SU-DHL-6 (cell line): ENCODE measurements at regions not wholly inside any gene's neighbourhood (a gene's known extent, or its start where the extent isn't known, plus 50 kb on each side); places are given as distances from the start of the nearest gene placed in this dataset.

Source experiments
- H2AFZ ChIP-seq: fragments of 200-600 bp; sonication (generic); 2 replicates; pipeline ENCODE4 v1.6.1; 2014; ENCODE audit warnings: low read depth, mild to moderate bottlenecking, moderate library complexity, mixed read lengths, antibody characterized with exemption, low read length; ENCODE audit not compliant: severe bottlenecking
- H3F3A ChIP-seq: fragments of 200-600 bp; shearing (Covaris generic); 2 replicates; pipeline ENCODE4 v1.6.0; 2016; ENCODE audit warnings: antibody characterized with exemption, mild to moderate bottlenecking; ENCODE audit not compliant: insufficient read depth
- H3K27ac ChIP-seq: fragments of 200-600 bp; sonication (generic); 2 replicates; pipeline ENCODE4 v1.5.1; 2016; ENCODE audit warnings: low read depth, mild to moderate bottlenecking, low read length, moderate library complexity, mixed read lengths
- H3K27me3 ChIP-seq: fragments of 200-600 bp; sonication (generic), shearing (Covaris generic); 2 replicates; pipeline ENCODE4 v1.6.0; 2014; ENCODE audit warnings: mild to moderate bottlenecking, low read length
- H3K36me3 ChIP-seq: fragments of 200-600 bp; sonication (generic); 2 replicates; pipeline ENCODE4 v1.6.1; 2014; ENCODE audit warnings: mild to moderate bottlenecking, low read length, mixed read lengths
- H3K4me2 ChIP-seq: fragments of 300-600, 200-600 bp; shearing (Covaris generic), sonication (generic); 2 replicates; pipeline ENCODE4 v1.6.0; 2014; ENCODE audit warnings: low read length, low read depth, mild to moderate bottlenecking; ENCODE audit not compliant: poor library complexity, severe bottlenecking
- H3K4me3 ChIP-seq: fragments of 200-600 bp; sonication (generic); 2 replicates; pipeline ENCODE4 v1.5.1; 2014; ENCODE audit warnings: antibody characterized with exemption, low read length, mild to moderate bottlenecking, mixed read lengths; ENCODE audit not compliant: insufficient read depth, poor library complexity, severe bottlenecking
- H3K79me2 ChIP-seq: fragments of 200-600 bp; sonication (generic); 2 replicates; pipeline ENCODE4 v1.6.1; 2014; ENCODE audit warnings: mild to moderate bottlenecking, low read length, moderate library complexity; ENCODE audit not compliant: insufficient read depth
- H3K9ac ChIP-seq: fragments of 200-600 bp; sonication (generic); 2 replicates; pipeline ENCODE4 v1.7.0; 2014; ENCODE audit warnings: mild to moderate bottlenecking, low read length
- H3K9me2 ChIP-seq: fragments of 200-600 bp; sonication (generic); replicated peaks from 2 replicates; pipeline ENCODE4 v1.6.1; 2014; ENCODE audit warnings: low read length; ENCODE audit not compliant: insufficient read depth
- H3K9me3 ChIP-seq: fragments of 200-600 bp; sonication (generic); 2 replicates; pipeline ENCODE4 v1.6.1; 2014; ENCODE audit warnings: low read length, mixed read lengths; ENCODE audit not compliant: insufficient read depth
- H4K20me1 ChIP-seq: fragments of 200-600 bp; sonication (generic); 2 replicates; pipeline ENCODE4 v1.6.1; 2014; ENCODE audit warnings: low read depth, mild to moderate bottlenecking, antibody characterized with exemption, low read length, moderate library complexity, mixed read lengths
- CTCF ChIP-seq: fragments of 200-600 bp; sonication (generic); IDR thresholded peaks from one replicate; pipeline ENCODE4 v1.5.1; 2017; ENCODE audit warnings: antibody characterized with exemption, mild to moderate bottlenecking, low read length, moderate library complexity; ENCODE audit not compliant: insufficient read depth, poor library complexity, severe bottlenecking
- EZH2phosphoT487 ChIP-seq: fragments of 200-600 bp; sonication (generic), shearing (Covaris generic); conservative IDR thresholded peaks from 2 replicates; pipeline ENCODE4 v1.6.1; 2018; ENCODE audit warnings: mild to moderate bottlenecking, antibody characterized with exemption, low read length, moderate library complexity, mixed read lengths

- no peaks in the 10 kb centered on the region for H3K79me2 ChIP-seq
- H2AFZ ChIP-seq: no peak overlapping the region
- H3K9ac ChIP-seq: no peak overlapping the region
- no peaks in the 10 kb centered on the region for H3F3A ChIP-seq
- H3K36me3 ChIP-seq: no peaks in the 10 kb centered on the region
- no peaks in the 10 kb centered on the region for H4K20me1 ChIP-seq
- H3K27me3 ChIP-seq: no peaks in the 10 kb centered on the region
- no peak overlapping the region for H3K4me2 ChIP-seq
- no peak overlapping the region for H3K4me3 ChIP-seq
- TF ChIP-seq EZH2phosphoT487 (no peak), CTCF (no peak)
- H3K27ac ChIP-seq: no peak overlapping the region
- no peaks in the 10 kb centered on the region for H3K9me3 ChIP-seq
- H3K9me2 ChIP-seq: no peaks in the 10 kb centered on the region
These were observed 205.1 kb upstream of the PLPP4 start for GRCh38 chr10:120251821-120252442.

GRCh38 chr10:120253131-120253530 lies 203.9 kb upstream of the PLPP4 start:
- Histone ChIP-seq H3K4me3 (no peak overlapping the region), H3K4me2 (no peak overlapping the region), H3K9ac (no peak overlapping the region), H3K27ac (no peak overlapping the region), H3F3A (no peaks in the 10 kb centered on the region), H3K36me3 (no peaks in the 10 kb centered on the region), H3K79me2 (no peaks in the 10 kb centered on the region), H2AFZ (no peak overlapping the region), H3K9me2 (no peaks in the 10 kb centered on the region), H4K20me1 (no peaks in the 10 kb centered on the region), H3K27me3 (no peaks in the 10 kb centered on the region), H3K9me3 (no peaks in the 10 kb centered on the region)
- TF ChIP-seq CTCF (no peak), EZH2phosphoT487 (no peak)

GRCh38 chr10:120260456-120260855 lies 196.6 kb upstream of the PLPP4 start:
- no peaks in the 10 kb centered on the region for H3K27me3 ChIP-seq
- no peak overlapping the region for H3K4me3 ChIP-seq
- H3K9me3 ChIP-seq: no peaks in the 10 kb centered on the region
- no peaks in the 10 kb centered on the region for H3F3A ChIP-seq
- H2AFZ ChIP-seq: no peak overlapping the region
- no peaks in the 10 kb centered on the region for H3K9me2 ChIP-seq
- no peaks in the 10 kb centered on the region for H3K79me2 ChIP-seq
- H4K20me1 ChIP-seq: no peaks in the 10 kb centered on the region
- H3K27ac ChIP-seq: no peak overlapping the region
- no peak overlapping the region for H3K4me2 ChIP-seq
- no peak for TF ChIP-seq EZH2phosphoT487
- TF ChIP-seq CTCF: no peak
- no peaks in the 10 kb centered on the region; the same call in 1 of the 2 replicates for H3K36me3 ChIP-seq
- H3K9ac ChIP-seq: no peak overlapping the region
